Aorta (tissue), 5 donors: ENCODE measurements at regions not wholly inside any gene's neighbourhood (a gene's known extent, or its start where the extent isn't known, plus 50 kb on each side); places are given as distances from the start of the nearest gene placed in this dataset.

ENCODE experiments used
- ATAC-seq: fragments of 200-7000 bp; cut with Tn5 transposase; one replicate; pipeline ENCODE4 v1.9.1; 2022; ENCODE audit warnings: moderate library complexity; ENCODE audit not compliant: low FRiP score
- DNase-seq, 2 donors: peaks; one replicate each; pipeline ENCODE4 v3.0.0-alpha.2; 2020
- H3K27ac ChIP-seq, 2 donors: one replicate each; pipeline ENCODE4 v1.5.1; 2013; ENCODE audit warnings: low read length in 2 of 2, mild to moderate bottlenecking in 2 of 2, moderate library complexity in 2 of 2, control low read depth in 1 of 2, inconsistent platforms in 1 of 2, low read depth in 1 of 2
- H3K27me3 ChIP-seq, 2 donors: one replicate each; pipeline ENCODE4 v1.6.1; 2013; ENCODE audit warnings: control low read depth in 1 of 2, low read length in 1 of 2, mild to moderate bottlenecking in 1 of 2, moderate library complexity in 1 of 2; ENCODE audit not compliant: insufficient read depth in 2 of 2, control insufficient read depth in 1 of 2
- H3K36me3 ChIP-seq, 2 donors: one replicate each; pipeline ENCODE4 v1.6.1; 2013; ENCODE audit warnings: control low read depth in 1 of 2, low read length in 1 of 2, mild to moderate bottlenecking in 1 of 2; ENCODE audit not compliant: insufficient read depth in 2 of 2, control insufficient read depth in 1 of 2
- H3K4me1 ChIP-seq, 2 donors: one replicate each; pipeline ENCODE4 v1.6.1; 2013; ENCODE audit warnings: low read length in 2 of 2, control low read depth in 1 of 2, mild to moderate bottlenecking in 1 of 2, moderate library complexity in 1 of 2; ENCODE audit not compliant: insufficient read depth in 2 of 2, control insufficient read depth in 1 of 2
- H3K4me3 ChIP-seq, 2 donors: one replicate each; pipeline ENCODE4 v1.5.1; 2013; ENCODE audit warnings: low read length in 2 of 2, control low read depth in 1 of 2, mild to moderate bottlenecking in 1 of 2
- H3K9me3 ChIP-seq: one replicate; pipeline ENCODE4 v1.6.1; 2013; ENCODE audit warnings: mild to moderate bottlenecking, low read length; ENCODE audit not compliant: control insufficient read depth
- WGBS, 2 donors: extraction: QIAGEN DNeasy Blood & Tissue Kit; methylation state at CpG; one replicate each; pipeline ENCODE4 v1.1.7; 2013; 5-methylcytosine and 5-hydroxymethylcytosine counted together
- intact Hi-C, 2 donors: fragments of 100-400 bp; cut with DNase I; formaldehyde crosslinking; loops; one replicate each; pipeline versions ENCODE4 v1.14.2 to v1.15.0; 2022
- donor health status: healthy with polysubstance abuse.
- donor health status: Bipolar disorder and iron deficiency.
- donor health status: DM: no; HTN: no; CAD: no.
- donor health status: DM: no; HTN: no; CAD: no.
- donor health status: DM: yes; HTN: yes; CAD: no.

- DNase-seq (no peak), ATAC-seq (no peak)
- no peaks in the 10 kb centered on the region for H3K4me1 ChIP-seq
- no peaks in the 10 kb centered on the region for H3K36me3 ChIP-seq
- H3K4me3 ChIP-seq = no peak overlapping the region
- H3K27me3 ChIP-seq = no peaks in the 10 kb centered on the region
- intact Hi-C loops = no loop called here
- no peaks in the 10 kb centered on the region for H3K9me3 ChIP-seq
- no peak overlapping the region for H3K27ac ChIP-seq
- WGBS, 2 donors = 75 to 82% methylated on average over 2 of the region's 2 CpGs
Measured at GRCh38 chr18:60538891-60539290, 166.3 kb upstream of the MC4R start.

DNA sequence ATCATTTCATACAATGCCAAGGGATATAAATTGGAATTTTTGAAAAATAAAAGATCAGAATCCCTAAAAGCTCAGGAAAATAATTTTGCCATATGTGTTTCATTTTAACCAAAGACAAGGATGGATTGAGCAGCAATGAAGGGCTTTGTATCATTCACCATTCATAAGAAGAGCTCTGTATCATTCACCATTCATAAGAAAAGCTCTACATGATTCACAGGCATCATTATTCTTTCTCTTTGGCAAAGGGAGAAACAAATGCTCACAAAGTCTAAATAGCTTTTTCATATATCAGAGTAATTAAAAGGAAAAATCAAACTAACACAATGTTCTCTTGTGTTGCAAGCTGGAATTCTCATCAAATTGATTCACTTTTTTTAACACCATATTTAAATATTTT is 169.1 kb upstream of the MC4R start:
- DNase-seq = no peak
- no peaks in the 10 kb centered on the region for H3K36me3 ChIP-seq
- H3K4me3 ChIP-seq = no peak overlapping the region
- no peak for ATAC-seq
- no peak overlapping the region for H3K27ac ChIP-seq
- no peaks in the 10 kb centered on the region for H3K4me1 ChIP-seq
- intact Hi-C loops = loop anchor here in 1 of 2 donors (10.0 kb wide), 1 partner anchor 557 kb away; no protein-coding TSS in a partner anchor
- H3K27me3 ChIP-seq = no peaks in the 10 kb centered on the region
- H3K9me3 ChIP-seq = no peaks in the 10 kb centered on the region

DNA sequence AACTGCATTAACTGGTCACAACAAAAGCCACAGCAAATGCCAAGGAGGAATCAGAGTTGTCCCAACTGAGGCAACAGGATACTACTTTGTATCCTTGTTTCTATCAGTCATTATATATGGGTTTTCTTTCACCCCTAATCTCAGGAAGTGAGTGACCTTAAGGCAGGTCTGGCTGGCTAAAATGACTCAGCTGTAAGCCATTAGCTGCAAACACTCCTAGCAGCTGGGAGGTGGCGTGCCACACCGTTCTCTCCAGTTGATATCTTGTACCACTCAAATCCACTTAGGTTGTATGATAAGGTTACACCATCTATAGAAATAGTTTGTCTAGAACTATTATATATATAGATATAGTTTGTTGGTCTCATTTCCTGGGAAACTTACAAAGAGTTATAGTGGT is 171.1 kb upstream of the MC4R start:
- no peak overlapping the region for H3K27ac ChIP-seq
- H3K4me1 ChIP-seq = no peaks in the 10 kb centered on the region
- H3K9me3 ChIP-seq = no peaks in the 10 kb centered on the region
- H3K27me3 ChIP-seq = no peaks in the 10 kb centered on the region
- DNase-seq = no peak
- ATAC-seq = no peak
- no peak overlapping the region for H3K4me3 ChIP-seq
- intact Hi-C loops = loop anchor here in 1 of 2 donors (10.0 kb wide), 1 partner anchor 559 kb away; no protein-coding TSS in a partner anchor
- WGBS, 2 donors = 68 to 77% methylated on average over 2 of the region's 2 CpGs
- no peaks in the 10 kb centered on the region for H3K36me3 ChIP-seq

GRCh38 chr18:60549338-60549960 is 176.9 kb upstream of the MC4R start:
- no peaks in the 10 kb centered on the region for H3K36me3 ChIP-seq
- no peaks in the 10 kb centered on the region for H3K27me3 ChIP-seq
- DNase-seq (no peak), ATAC-seq (no peak)
- no peaks in the 10 kb centered on the region for H3K9me3 ChIP-seq
- H3K4me1 ChIP-seq = no peaks in the 10 kb centered on the region
- H3K4me3 ChIP-seq = no peak overlapping the region
- 1% methylated on average over 2 of the region's 2 CpGs for WGBS, 2 donors
- H3K27ac ChIP-seq = no peak overlapping the region
- intact Hi-C loops = loop anchor here (5.0 to 10.0 kb wide), 2 partner anchors 565 to 567 kb away; no protein-coding TSS in a partner anchor

DNA sequence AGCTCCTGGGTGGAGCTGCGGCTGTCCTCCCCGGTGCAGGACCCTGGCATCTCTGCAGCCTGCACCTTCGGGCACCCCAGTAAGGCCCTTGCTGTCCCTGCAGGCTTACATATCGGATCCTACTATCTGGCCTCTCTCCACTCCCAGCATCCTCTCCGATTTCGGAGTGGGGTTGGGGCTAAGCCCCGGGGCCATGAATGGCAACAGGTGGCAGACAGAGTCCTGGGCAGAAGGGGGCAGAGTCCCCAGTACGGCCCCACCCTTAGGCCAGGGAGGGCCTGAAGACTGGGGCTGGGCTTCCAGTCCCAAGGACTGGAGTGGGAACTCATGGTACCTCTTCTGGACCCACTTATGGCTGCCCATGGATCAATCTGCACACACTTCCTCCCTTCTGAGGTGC is 180.4 kb upstream of the MC4R start:
- DNase-seq = no peak
- no peak overlapping the region for H3K4me3 ChIP-seq
- H3K27me3 ChIP-seq = no peaks in the 10 kb centered on the region
- ATAC-seq = no peak
- no peak overlapping the region for H3K27ac ChIP-seq
- no peaks in the 10 kb centered on the region for H3K36me3 ChIP-seq
- no peaks in the 10 kb centered on the region for H3K4me1 ChIP-seq
- H3K9me3 ChIP-seq = no peaks in the 10 kb centered on the region
- intact Hi-C loops = no loop called here
- WGBS, 2 donors = 87 to 93% methylated on average over 8 of the region's 8 CpGs

DNA sequence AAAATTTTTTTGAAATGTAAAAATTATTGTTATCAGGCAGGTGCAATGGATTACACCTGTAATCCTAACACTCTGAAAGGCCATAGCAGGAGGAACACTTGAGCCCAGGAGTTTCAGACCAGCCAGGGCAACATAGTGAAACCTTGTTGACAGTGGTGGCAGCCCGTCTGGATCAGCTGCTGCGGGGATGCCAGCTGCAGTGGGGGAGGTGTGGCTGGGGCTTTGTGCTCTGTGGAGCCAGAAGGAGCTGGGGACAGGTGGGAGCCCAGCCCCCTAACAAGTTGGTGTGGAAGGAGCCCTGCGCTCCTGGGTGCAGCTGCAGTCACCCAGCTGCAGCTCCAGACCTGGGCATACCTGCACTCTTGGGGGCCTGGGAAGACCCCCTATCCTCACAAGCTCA is 182.4 kb upstream of the MC4R start:
- intact Hi-C loops = no loop called here
- DNase-seq = no peak
- Histone ChIP-seq H3K27ac (no peak overlapping the region), H3K27me3 (no peaks in the 10 kb centered on the region), H3K9me3 (no peaks in the 10 kb centered on the region), H3K36me3 (no peaks in the 10 kb centered on the region), H3K4me1 (no peaks in the 10 kb centered on the region), H3K4me3 (no peak overlapping the region)
- WGBS, 2 donors = 43 to 50% methylated on average over 3 of the region's 3 CpGs
- no peak for ATAC-seq

- no peak for ATAC-seq
- no peak for DNase-seq
- 65 to 66% methylated on average over 5 of the region's 5 CpGs for WGBS, 2 donors
- no peaks in the 10 kb centered on the region for H3K36me3 ChIP-seq
- H3K4me3 ChIP-seq = no peak overlapping the region
- H3K27ac ChIP-seq = no peak overlapping the region
- H3K9me3 ChIP-seq = no peaks in the 10 kb centered on the region
- no peaks in the 10 kb centered on the region for H3K27me3 ChIP-seq
- no peaks in the 10 kb centered on the region for H3K4me1 ChIP-seq
- intact Hi-C loops = no loop called here
Measured at GRCh38 chr18:60555625-60556024, 183.1 kb upstream of the MC4R start.

DNA sequence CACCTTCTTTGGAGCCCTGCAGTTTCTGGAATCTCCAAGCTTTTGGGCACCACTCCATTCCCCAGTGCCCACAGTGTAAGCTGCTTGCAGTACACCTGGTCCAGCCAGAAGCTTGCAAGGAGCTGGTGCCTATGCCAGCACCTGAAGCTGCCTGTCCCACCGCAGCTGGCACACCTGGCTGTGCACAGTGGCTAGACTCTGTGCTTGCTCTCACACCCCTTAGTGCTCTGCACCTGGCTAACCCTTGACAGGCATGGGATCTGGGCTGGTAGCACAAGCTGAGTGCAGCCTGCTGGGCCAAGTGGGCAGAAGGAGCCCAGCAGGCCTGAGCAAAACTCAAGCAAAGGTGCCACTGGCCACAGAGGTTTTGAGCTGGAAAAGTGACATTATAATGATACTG is 183.8 kb upstream of the MC4R start:
- DNase-seq (no peak), ATAC-seq (no peak)
- Histone ChIP-seq H3K27ac (no peak overlapping the region), H3K4me1 (no peaks in the 10 kb centered on the region), H3K36me3 (no peaks in the 10 kb centered on the region), H3K9me3 (no peaks in the 10 kb centered on the region), H3K4me3 (no peak overlapping the region), H3K27me3 (no peaks in the 10 kb centered on the region)
- 94 to 100% methylated on average over 1 of the region's 1 CpG for WGBS, 2 donors
- intact Hi-C loops = no loop called here

DNA sequence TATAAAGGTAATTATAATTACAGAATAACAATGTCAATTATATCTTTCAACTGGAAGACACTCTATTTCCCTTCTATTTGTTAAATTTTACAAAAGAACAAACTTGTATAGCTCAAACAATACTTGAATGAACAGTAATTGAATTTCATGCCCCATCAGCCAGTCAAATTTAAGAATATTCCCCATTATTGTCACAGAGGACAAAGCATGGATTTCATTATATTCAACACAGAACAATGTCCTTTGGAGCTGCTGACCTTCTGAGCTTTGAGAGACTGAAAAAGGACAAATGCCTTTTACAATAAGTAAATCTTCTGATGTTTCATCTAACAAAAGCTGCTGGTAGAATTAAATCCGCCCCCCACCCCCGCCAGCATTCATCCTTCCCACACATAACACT is 187.5 kb upstream of the MC4R start:
- Histone ChIP-seq H3K4me3 (no peak overlapping the region), H3K36me3 (no peaks in the 10 kb centered on the region), H3K4me1 (no peaks in the 10 kb centered on the region), H3K9me3 (no peaks in the 10 kb centered on the region), H3K27ac (no peak overlapping the region), H3K27me3 (no peaks in the 10 kb centered on the region)
- DNase-seq = no peak
- intact Hi-C loops = no loop called here
- 77 to 82% methylated on average over 2 of the region's 2 CpGs for WGBS, 2 donors
- no peak for ATAC-seq
